Neural progenitor cell (in vitro differentiated cells): ENCODE measurements at regions not wholly inside any gene's neighbourhood (a gene's known extent, or its start where the extent isn't known, plus 50 kb on each side); places are given as distances from the start of the nearest gene placed in this dataset.

Source experiments
- EZH2 ChIP-seq: fragments of 200-600 bp; sonication (generic); IDR thresholded peaks from 2 replicates; pipeline ENCODE4 v1.6.1; 2017; ENCODE audit warnings: antibody characterized with exemption, mild to moderate bottlenecking, moderate library complexity
- TF ChIP-seq, protein P1 (sequence below): fragments of 200-600 bp; sonication (generic); IDR thresholded peaks from 2 replicates; pipeline ENCODE4 v1.5.1; 2017; ENCODE audit warnings: antibody characterized with exemption, mild to moderate bottlenecking

DNA sequence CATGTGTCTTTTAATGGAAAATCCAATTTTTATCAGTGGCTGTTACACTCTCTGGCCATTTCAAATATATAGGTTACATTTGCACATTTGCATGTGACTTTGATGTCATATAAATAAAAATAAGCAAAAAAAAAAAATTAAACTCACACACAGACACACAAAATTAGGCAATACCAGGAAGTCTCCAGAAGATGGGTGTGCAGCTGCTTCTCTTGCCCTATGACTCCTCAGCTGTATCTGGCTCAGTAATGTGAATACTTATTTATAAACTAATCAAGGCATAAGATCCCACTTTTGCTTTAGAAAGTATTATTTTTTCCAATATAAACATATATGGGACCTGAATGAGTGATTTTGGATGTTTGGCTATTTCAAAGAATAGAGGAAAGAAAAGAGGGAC lies 461.1 kb downstream of the LRIG3 start:
- TF ChIP-seq, protein P1, sequence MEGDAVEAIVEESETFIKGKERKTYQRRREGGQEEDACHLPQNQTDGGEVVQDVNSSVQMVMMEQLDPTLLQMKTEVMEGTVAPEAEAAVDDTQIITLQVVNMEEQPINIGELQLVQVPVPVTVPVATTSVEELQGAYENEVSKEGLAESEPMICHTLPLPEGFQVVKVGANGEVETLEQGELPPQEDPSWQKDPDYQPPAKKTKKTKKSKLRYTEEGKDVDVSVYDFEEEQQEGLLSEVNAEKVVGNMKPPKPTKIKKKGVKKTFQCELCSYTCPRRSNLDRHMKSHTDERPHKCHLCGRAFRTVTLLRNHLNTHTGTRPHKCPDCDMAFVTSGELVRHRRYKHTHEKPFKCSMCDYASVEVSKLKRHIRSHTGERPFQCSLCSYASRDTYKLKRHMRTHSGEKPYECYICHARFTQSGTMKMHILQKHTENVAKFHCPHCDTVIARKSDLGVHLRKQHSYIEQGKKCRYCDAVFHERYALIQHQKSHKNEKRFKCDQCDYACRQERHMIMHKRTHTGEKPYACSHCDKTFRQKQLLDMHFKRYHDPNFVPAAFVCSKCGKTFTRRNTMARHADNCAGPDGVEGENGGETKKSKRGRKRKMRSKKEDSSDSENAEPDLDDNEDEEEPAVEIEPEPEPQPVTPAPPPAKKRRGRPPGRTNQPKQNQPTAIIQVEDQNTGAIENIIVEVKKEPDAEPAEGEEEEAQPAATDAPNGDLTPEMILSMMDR: no peak
- TF ChIP-seq EZH2: no peak
